Esophagus muscularis mucosa (tissue), 4 donors: ENCODE measurements at regions not wholly inside any gene's neighbourhood (a gene's known extent, or its start where the extent isn't known, plus 50 kb on each side); places are given as distances from the start of the nearest gene placed in this dataset.

ENCODE experiments used
- DNase-seq: peaks from one replicate; pipeline ENCODE4 v3.0.0-alpha.2; 2017; ENCODE audit errors: extremely low spot score
- H3K27ac ChIP-seq, 4 donors: fragments of 200-600 bp; sonication (generic); replicated peaks in 1 of 4; 1 replicate in 3 of 4; 2 replicates in 1 of 4; pipeline ENCODE4 v1.5.1; 2016 to 2019; ENCODE audit warnings: mild to moderate bottlenecking in 1 of 4
- H3K27me3 ChIP-seq, 4 donors: fragments of 200-600 bp; sonication (generic); one replicate each; pipeline versions ENCODE4 v1.5.1 to v1.6.0; 2016 to 2019
- H3K36me3 ChIP-seq, 4 donors: fragments of 200-600 bp; sonication (generic); one replicate each; pipeline ENCODE4 v1.5.1; 2016 to 2019
- H3K4me1 ChIP-seq, 4 donors: fragments of 200-600 bp; sonication (generic); one replicate each; pipeline ENCODE4 v1.5.1; 2016 to 2019
- H3K4me3 ChIP-seq, 4 donors: fragments of 200-600 bp; sonication (generic); 1 replicate in 2 of 4; 2 replicates in 2 of 4; pipeline ENCODE4 v1.5.1; 2016 to 2019; ENCODE audit warnings: mild to moderate bottlenecking in 4 of 4, moderate library complexity in 1 of 4
- H3K9me3 ChIP-seq, 4 donors: fragments of 200-600 bp; sonication (generic); 1 replicate in 3 of 4; 2 replicates in 1 of 4; pipeline ENCODE4 v1.5.1; 2016 to 2019
- CTCF ChIP-seq, 3 experiments: fragments of 200-600 bp in 2 of 3; fragments of 450-650 bp in 1 of 3; sonication (generic) in 2 of 3; IDR thresholded peaks; one replicate each; pipeline ENCODE4 v1.5.1; 2017 to 2019; ENCODE audit warnings: antibody characterized with exemption in 3 of 3, mild to moderate bottlenecking in 2 of 3, moderate library complexity in 1 of 3
- EP300 ChIP-seq: sonication (generic); formaldehyde crosslinking; IDR thresholded peaks from one replicate; pipeline ENCODE4 v1.6.1; 2017; ENCODE audit warnings: antibody characterized with exemption
- POLR2A ChIP-seq: fragments of 450-650 bp; IDR thresholded peaks from one replicate; pipeline ENCODE4 v1.6.1; 2017; ENCODE audit warnings: antibody characterized with exemption, moderate library complexity, mild to moderate bottlenecking, low read depth
- POLR2AphosphoS5 ChIP-seq, 2 donors: sonication (generic); formaldehyde crosslinking; IDR thresholded peaks; one replicate each; pipeline ENCODE4 v1.6.1; 2017; ENCODE audit warnings: antibody characterized with exemption in 2 of 2
- WGBS: methylation state at CpG from one replicate; pipeline ENCODE4 v1.1.5; 2018; 5-methylcytosine and 5-hydroxymethylcytosine counted together
- intact Hi-C: fragments of 100-400 bp; cut with DNase I; formaldehyde crosslinking; loops from one replicate; pipeline ENCODE4 v1.15.1; 2023

GRCh38 chr16:86768228-86768791 lies 190.0 kb downstream of the FOXL1 start:
- Histone ChIP-seq H3K27ac (no peak overlapping the region), H3K36me3 (no peaks in the 10 kb centered on the region), H3K4me3 (no peak overlapping the region), H3K4me1 (no peaks in the 10 kb centered on the region), H3K27me3 (peaks cover 0 to 99% (median 0%) of the 10 kb centered on the region in 4 donors), H3K9me3 (peaks cover 0 to 6% (median 3%) of the 10 kb centered on the region in 4 donors)
- intact Hi-C loops: no loop called here
- WGBS: 50% methylated on average over 13 of the region's 13 CpGs
- DNase-seq: no peak
- TF ChIP-seq CTCF (IDR thresholded peaks at IDR 0.05) (no peak), EP300 (no peak), POLR2A (no peak), POLR2AphosphoS5 (IDR thresholded peaks at IDR 0.05) (no peak)

- Histone ChIP-seq H3K4me1 (no peaks in the 10 kb centered on the region), H3K9me3 (peaks cover 0 to 6% (median 3%) of the 10 kb centered on the region in 4 donors), H3K36me3 (no peaks in the 10 kb centered on the region), H3K4me3 (no peak overlapping the region), H3K27me3 (peaks cover 0 to 98% (median 0%) of the 10 kb centered on the region in 4 donors), H3K27ac (no peak overlapping the region)
- intact Hi-C loops: no loop called here
- WGBS: 71% methylated on average over 7 of the region's 7 CpGs
- no peak for DNase-seq
- TF ChIP-seq POLR2AphosphoS5 (IDR thresholded peaks at IDR 0.05) (no peak), POLR2A (no peak), EP300 (no peak), CTCF (IDR thresholded peaks at IDR 0.05) (no peak)
Observed at GRCh38 chr16:86768999-86769398, 190.7 kb downstream of the FOXL1 start.

GRCh38 chr16:86771506-86772460 lies 193.4 kb downstream of the FOXL1 start:
- no peaks in the 10 kb centered on the region for H3K9me3 ChIP-seq
- no peaks in the 10 kb centered on the region for H3K4me1 ChIP-seq
- peaks cover 0 to 94% (median 4%) of the 10 kb centered on the region in 4 donors for H3K27me3 ChIP-seq
- WGBS: 55% methylated on average over 8 of the region's 8 CpGs
- DNase-seq: no peak
- H3K27ac ChIP-seq: no peak overlapping the region
- H3K4me3 ChIP-seq: no peak overlapping the region
- TF ChIP-seq POLR2AphosphoS5 (IDR thresholded peaks at IDR 0.05): no peak
- no peak for TF ChIP-seq POLR2A
- TF ChIP-seq CTCF (IDR thresholded peaks at IDR 0.05): no peak
- TF ChIP-seq EP300: no peak
- intact Hi-C loops: no loop called here
- no peaks in the 10 kb centered on the region for H3K36me3 ChIP-seq

GRCh38 chr16:86772671-86773353 lies 194.5 kb downstream of the FOXL1 start:
- H3K27ac ChIP-seq: no peak overlapping the region
- 69% methylated on average over 13 of the region's 16 CpGs for WGBS
- intact Hi-C loops: no loop called here
- TF ChIP-seq CTCF (IDR thresholded peaks at IDR 0.05): no peak
- no peak for TF ChIP-seq POLR2AphosphoS5 (IDR thresholded peaks at IDR 0.05)
- TF ChIP-seq POLR2A: no peak
- no peak for TF ChIP-seq EP300
- H3K27me3 ChIP-seq: peaks cover 0 to 91% (median 7%) of the 10 kb centered on the region in 4 donors
- no peak overlapping the region for H3K4me3 ChIP-seq
- no peaks in the 10 kb centered on the region for H3K9me3 ChIP-seq
- H3K36me3 ChIP-seq: no peaks in the 10 kb centered on the region
- H3K4me1 ChIP-seq: no peaks in the 10 kb centered on the region
- DNase-seq: no peak
